Activated T-cell treated with anti-CD3 and anti-CD28 coated beads for 4 hours (primary cell): ENCODE measurements at regions not wholly inside any gene's neighbourhood (a gene's known extent, or its start where the extent isn't known, plus 50 kb on each side); places are given as distances from the start of the nearest gene placed in this dataset.

Experiments used
- DNase-seq: peaks from one replicate; pipeline ENCODE4 v3.0.0-alpha.2; 2020

- DNase-seq: no peak
These were observed 80.9 kb downstream of the CLDN34 start for GRCh38 chrX:10048076-10048475.

- DNase-seq: no peak
These were observed 81.5 kb downstream of the CLDN34 start for GRCh38 chrX:10048707-10049106.

- DNase-seq: no peak
These were observed 82.1 kb downstream of the CLDN34 start for GRCh38 chrX:10049236-10049635.

- no peak for DNase-seq
These were observed 83.3 kb downstream of the CLDN34 start for GRCh38 chrX:10050481-10050880.

GRCh38 chrX:10051866-10052480 lies 84.8 kb downstream of the CLDN34 start:
- DNase-seq: no peak

- no peak for DNase-seq
These were observed 85.9 kb downstream of the CLDN34 start for GRCh38 chrX:10052906-10053625.

GRCh38 chrX:10054396-10054795 lies 87.2 kb downstream of the CLDN34 start:
- no peak for DNase-seq

GRCh38 chrX:10055430-10055829 lies 88.3 kb downstream of the CLDN34 start:
- no peak for DNase-seq

GRCh38 chrX:10062352-10062751 lies 94.4 kb upstream of the CLCN4 start:
- DNase-seq: no peak

GRCh38 chrX:10062980-10063379 lies 93.8 kb upstream of the CLCN4 start:
- no peak for DNase-seq

- DNase-seq: no peak
These were observed 92.0 kb upstream of the CLCN4 start for GRCh38 chrX:10064736-10065135.

GRCh38 chrX:10070714-10071436 lies 85.9 kb upstream of the CLCN4 start:
- no peak for DNase-seq

- DNase-seq: no peak
These were observed 85.2 kb upstream of the CLCN4 start for GRCh38 chrX:10071451-10072144.

- no peak for DNase-seq
These were observed 83.8 kb upstream of the CLCN4 start for GRCh38 chrX:10072786-10073568.

GRCh38 chrX:10073671-10074070 lies 83.1 kb upstream of the CLCN4 start:
- DNase-seq: no peak

- no peak for DNase-seq
These were observed 82.4 kb upstream of the CLCN4 start for GRCh38 chrX:10074241-10074941.

GRCh38 chrX:10076765-10077164 lies 80.0 kb upstream of the CLCN4 start:
- no peak for DNase-seq

GRCh38 chrX:10077425-10078188 lies 79.2 kb upstream of the CLCN4 start:
- DNase-seq: no peak

- no peak for DNase-seq
These were observed 78.5 kb upstream of the CLCN4 start for GRCh38 chrX:10078266-10078665.

- no peak for DNase-seq
These were observed 77.5 kb upstream of the CLCN4 start for GRCh38 chrX:10079231-10079630.

GRCh38 chrX:10083809-10084208 lies 73.0 kb upstream of the CLCN4 start:
- DNase-seq: no peak
